ENCODE measurements at regions not wholly inside any gene's neighbourhood (a gene's known extent, or its start where the extent isn't known, plus 50 kb on each side); places are given as distances from the start of the nearest gene placed in this dataset.
"Not testable (repeated sequence)": the region's sequence is repeated elsewhere in the genome, so short reads cannot be mapped to it uniquely, and the experiment has no call there.

DNA sequence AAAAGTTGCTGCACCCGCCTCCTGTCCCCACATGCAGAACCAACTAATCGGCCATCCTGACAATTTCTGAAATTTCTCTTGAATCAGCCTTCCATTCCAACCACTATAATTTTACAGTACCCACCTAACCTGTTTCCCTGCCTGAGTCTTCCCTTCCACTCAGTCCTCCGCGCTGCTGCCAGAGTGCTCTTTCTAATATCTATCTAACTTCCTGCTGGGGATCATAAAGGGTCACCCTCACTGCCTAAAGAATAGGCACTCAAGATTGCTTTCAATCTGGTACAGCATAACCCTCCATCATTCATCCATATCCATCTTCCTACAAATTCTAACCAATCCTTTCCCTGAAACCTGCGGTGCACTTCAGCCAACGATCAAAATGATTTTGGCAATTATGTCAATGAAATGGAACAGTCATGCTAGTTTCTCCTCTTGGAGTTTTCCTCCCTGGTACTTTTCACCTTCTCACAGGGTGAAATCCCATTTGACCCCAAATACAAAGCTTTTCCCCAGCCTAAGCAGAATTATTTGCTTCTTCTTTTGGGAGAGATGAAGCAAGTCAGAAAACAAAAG lies 117.5 kb upstream of the BEND6 start:
- no peak for FAIRE-seq

GRCh38 chr6:56835612-56836011 lies 119.3 kb upstream of the BEND6 start:
- FAIRE-seq, result no peak

DNA sequence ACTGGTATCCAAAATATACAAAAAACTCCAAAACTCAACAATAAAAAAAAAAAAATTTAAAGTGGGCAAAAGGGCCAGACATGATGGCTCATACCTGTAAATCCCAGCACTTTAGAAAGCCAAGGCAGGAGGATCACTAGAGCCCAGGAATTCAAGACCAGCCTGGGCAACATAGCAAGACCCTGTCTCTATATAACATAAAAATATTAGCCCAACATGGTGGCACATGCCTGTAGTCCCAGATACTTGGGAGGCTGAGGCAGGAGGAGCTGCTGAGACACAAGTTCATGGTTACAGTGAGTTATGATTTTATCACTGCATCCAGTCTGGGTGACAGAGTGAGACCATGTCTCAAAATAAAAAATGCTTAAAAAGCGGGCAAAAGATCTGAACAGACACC lies 121.0 kb upstream of the BEND6 start:
- no peak for FAIRE-seq

GRCh38 chr6:56833127-56833791 lies 121.6 kb upstream of the BEND6 start:
- no peak for FAIRE-seq

DNA sequence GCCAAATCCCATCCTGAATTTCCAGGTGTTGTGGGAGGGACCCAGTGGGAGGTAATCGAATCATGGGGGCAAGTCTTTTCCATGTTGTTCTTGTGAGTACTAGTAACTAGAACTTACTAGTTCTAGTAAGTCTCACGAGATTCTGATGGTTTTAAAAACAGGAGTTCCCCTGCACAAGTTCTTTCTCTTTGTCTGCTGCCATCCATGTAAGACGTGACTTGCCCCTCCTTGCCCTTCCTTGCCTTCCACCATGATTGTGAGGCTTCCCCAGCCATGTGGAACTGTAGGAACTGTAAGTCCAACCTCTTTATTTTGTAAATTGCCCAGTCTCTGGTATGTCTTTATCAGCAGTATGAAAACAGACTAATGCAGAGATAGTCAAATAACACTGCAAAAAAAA lies 122.7 kb upstream of the BEND6 start:
- no peak for FAIRE-seq

DNA sequence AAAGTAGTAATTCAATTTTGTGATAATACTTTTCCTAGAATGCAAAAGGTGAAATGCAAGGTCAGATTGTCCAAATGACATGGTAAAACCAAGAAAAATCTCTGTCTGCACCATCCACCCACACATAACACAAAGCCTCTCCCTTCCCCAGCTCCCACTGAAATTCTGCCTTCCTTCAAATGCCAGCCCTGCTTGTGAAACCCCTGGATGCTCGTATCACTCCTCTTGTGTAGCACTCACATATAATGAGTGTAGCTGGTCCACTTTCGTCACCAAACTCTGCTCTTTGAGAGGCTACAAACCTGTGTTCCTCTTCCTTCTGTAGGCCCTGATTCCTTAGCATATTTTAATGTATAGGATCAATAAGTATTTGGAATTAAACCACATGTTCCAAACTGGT lies 123.6 kb upstream of the BEND6 start:
- no peak for FAIRE-seq

DNA sequence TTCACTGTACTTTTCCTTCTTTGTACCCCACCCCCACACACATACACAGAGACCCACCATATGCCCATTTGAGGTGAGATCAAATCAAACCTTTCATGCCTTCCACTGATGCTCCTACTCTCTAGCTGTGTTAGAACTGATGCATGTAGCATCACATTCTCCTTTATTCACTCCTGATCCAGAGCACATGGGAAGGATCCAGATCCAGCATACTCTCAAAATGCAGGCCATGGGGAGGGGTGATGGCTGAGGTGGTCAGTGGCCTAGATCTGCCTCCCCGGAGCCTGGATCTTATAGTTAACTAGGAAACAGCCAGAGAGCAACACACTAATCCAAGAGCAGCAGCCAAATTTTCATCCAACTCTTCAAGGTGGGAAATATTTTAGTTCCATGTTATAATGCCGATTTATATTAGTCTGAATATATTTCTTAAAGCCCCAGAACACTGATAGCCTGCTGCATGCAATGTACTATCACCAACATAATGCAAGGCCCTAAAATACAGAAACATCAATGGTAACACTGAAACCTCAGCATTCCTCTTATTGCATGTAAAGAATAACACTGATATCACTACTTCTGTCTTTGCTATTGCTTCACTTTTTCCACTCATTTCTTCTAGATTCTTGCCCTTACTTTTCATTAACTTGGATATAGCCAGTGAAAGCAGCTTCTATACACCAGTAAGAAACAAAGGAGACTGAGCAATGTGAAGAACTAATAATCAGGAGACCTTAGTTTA lies 126.8 kb upstream of the BEND6 start:
- no peak for FAIRE-seq

- FAIRE-seq, result not testable (repeated sequence)
Measured at GRCh38 chr6:56824431-56824830, 130.5 kb upstream of the BEND6 start.

GRCh38 chr6:56821005-56821432 lies 133.9 kb upstream of the BEND6 start:
- no peak for FAIRE-seq

- no peak for FAIRE-seq
Measured at GRCh38 chr6:56820060-56820459, 134.8 kb upstream of the BEND6 start.

GRCh38 chr6:56819604-56820003 lies 135.3 kb upstream of the BEND6 start:
- no peak for FAIRE-seq

DNA sequence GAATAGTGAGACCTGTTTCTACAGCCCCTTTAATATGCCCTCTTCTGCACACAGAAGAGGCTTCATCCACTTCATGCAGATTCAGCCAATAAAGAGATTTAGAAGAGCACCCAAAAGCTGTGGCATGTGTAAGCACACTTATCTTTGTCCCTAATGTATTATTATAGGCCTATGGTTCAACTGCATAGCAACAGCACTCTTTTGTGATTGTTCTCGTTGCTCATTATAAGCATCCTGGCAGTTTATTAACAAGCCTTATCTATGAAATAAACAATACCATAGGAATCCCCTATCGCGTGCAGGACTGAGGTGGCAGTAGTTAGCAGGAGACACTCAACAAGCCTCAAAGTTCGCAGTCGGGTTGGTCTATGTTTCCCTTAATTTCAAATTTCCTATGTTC lies 138.5 kb upstream of the BEND6 start:
- FAIRE-seq, result no peak

DNA sequence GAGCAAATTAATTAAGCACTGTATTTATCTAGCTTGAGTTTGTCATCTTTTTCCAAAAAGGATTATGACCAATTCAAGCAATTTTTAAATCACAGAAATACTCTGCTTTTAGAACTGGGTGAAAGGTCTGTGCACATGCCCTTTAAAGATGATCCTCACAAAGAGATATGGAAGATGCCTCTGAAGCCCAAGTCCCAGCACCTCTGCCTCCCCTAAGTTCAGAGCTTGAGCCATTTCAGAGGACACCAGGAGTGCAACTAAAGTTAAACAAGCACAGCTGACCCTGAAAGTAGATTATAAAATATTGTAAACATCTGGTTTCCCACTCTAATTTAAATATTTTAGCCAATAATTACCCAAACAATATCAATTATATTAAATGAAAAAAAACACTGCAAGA lies 139.5 kb upstream of the BEND6 start:
- FAIRE-seq, result no peak

DNA sequence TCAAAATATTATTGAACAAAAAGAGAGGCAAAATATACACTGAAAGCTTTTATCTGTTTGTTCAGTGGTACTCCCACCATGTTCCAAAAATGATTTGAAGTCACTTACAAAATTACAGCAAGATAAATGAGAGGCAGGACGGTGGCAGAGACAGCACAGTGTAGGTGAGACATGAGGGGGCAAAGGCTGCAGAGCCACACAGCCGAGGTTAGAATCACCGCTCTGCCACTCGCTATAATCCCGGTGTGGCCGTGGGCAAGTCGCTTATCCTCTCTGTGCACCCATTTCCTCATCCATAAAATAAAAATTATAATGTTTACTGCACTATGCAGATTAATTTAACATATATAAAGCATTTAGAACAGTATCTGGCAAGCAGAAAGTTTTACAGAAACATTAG lies 140.1 kb upstream of the BEND6 start:
- FAIRE-seq, result no peak

DNA sequence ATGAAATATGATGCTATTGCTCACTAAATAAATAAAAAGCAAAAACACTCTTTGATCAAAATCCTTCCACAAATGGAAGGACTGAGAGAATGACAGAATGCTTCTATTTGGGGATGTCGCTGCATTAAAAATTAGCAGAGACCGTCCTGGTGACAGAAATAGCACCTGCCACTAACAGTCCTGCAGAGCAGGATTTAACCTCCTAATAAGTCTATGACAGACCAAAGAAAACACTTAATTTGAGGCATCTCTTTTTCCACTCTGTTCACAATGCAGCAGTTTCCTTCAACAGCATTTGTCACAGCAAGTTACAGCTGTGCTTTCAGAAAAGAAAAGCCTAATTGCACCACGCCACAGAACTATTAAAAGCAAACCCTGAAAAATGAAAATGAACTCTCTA lies 140.6 kb upstream of the BEND6 start:
- FAIRE-seq, result no peak

GRCh38 chr6:56812851-56813250 lies 142.1 kb upstream of the BEND6 start:
- FAIRE-seq, result not testable (repeated sequence)

- FAIRE-seq, result no peak
Measured at GRCh38 chr6:56808871-56809359, 146.0 kb upstream of the BEND6 start.

- no peak for FAIRE-seq
Measured at GRCh38 chr6:56807989-56808337, 146.9 kb upstream of the BEND6 start.

DNA sequence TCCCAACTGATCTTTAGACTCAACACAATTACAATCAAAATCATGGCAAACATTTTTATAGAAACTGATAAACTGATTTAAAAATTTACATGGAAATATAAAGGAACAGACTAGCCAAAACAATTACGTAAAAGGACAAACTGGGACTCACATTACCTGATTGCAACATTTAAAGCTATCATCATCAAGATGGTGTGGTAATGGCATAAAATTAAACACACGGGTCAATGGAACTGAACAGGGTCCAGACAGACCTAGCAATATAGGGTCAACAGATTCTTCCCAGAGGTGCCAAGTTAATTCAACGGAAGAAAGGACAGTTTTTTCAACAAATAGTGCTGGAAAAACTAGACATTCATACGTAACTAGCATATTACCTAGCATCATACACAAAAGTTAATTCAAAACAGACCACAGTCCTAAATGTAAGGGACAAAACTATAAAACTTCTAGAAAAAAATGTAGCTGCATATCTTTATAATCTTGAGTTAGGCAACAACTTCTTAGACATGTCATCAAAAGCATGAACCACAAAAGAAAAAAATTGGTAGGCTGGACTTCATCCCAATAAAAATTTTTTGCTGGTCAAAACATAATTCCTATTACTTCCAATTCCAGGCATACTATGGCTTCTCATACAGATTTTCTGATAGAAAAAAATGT lies 147.4 kb upstream of the BEND6 start:
- no peak for FAIRE-seq

DNA sequence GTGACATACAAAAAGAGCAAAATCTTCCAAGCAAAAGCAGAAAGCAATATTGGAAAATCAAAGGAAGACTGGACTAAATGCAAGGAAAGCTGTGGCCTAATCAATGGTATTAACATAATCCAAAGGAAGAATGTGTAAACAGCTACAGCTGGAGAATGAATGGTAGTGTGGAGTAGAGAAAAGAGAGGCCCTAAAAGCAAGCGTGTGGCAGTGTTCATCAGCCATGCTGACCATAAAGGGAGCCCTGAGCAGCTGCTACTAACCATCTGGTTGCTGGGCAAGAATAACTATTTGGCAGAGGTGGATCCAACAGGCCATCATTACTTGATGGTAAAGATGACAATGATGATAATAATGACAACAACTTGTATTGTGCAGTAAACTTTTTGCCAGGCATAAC lies 148.5 kb upstream of the BEND6 start:
- no peak for FAIRE-seq

DNA sequence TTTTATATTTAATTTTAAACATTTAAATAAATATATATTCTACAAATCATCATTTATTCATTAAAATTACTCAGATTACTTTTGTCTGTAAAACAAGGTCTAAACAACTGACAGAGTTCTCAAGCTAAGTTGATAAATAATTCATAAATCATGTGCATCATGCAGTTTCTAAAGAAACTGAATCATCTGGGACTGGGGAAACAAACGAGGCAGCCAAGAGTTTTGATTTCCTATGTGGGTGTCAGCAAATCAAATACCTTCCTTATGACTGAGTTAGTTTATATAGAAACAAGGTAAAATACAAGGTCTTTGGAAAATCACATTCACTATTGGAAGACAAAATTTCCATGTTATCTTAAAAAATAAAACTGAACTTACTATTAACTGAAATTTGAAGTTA lies 149.9 kb upstream of the BEND6 start:
- FAIRE-seq, result no peak

DNA sequence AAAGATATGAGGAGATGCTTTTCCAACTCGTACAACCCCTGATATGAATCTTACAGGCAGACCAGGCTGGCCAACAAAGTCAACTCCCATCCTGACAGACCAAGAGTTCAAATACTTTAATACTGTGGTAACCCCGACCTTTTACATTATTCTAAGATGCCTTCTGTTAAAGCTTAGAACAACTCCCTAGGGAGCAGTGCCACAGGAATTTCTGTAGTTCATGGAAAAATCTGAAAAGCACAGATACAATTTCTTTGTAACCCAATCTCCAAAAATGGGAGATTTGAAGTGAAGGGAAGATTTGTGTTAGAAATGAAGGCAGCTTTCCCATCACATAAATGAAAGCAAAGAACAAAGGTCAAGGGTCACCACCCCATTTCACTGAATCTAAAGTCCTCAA lies 151.3 kb upstream of the BEND6 start:
- FAIRE-seq, result no peak

- no peak for FAIRE-seq
Measured at GRCh38 chr6:56802584-56802983, 152.3 kb upstream of the BEND6 start.

GRCh38 chr6:56799989-56800388 lies 154.9 kb upstream of the BEND6 start:
- no peak for FAIRE-seq
